ENCODE measurements at regions not wholly inside any gene's neighbourhood (a gene's known extent, or its start where the extent isn't known, plus 50 kb on each side); places are given as distances from the start of the nearest gene placed in this dataset.

GRCh38 chr6:166767230-166767629, 140.2 kb upstream of the RPS6KA2 start:
- TF ChIP-seq POLR2AphosphoS5 (IDR thresholded peaks at IDR 0.05; ENCODE audit: low read depth, low read length) (no peak), SIN3A (IDR thresholded peaks at IDR 0.05; ENCODE audit: borderline replicate concordance, insufficient read depth, low read length) (no peak), FOXP2 (optimal IDR thresholded peaks at IDR 0.05; ENCODE audit: borderline replicate concordance, extremely low read depth, extremely low read length, insufficient read depth) (no peak), REST (IDR thresholded peaks at IDR 0.05; ENCODE audit: insufficient read depth in 1 of 2, low read depth in 2 of 2, low read length in 2 of 2) (no peak), TAF1 (IDR thresholded peaks at IDR 0.05; ENCODE audit: borderline replicate concordance, insufficient read depth, low read length) (no peak)

All from PFSK-1 (cell line).